GM10266 (cell line): ENCODE measurements at regions not wholly inside any gene's neighbourhood (a gene's known extent, or its start where the extent isn't known, plus 50 kb on each side); places are given as distances from the start of the nearest gene placed in this dataset.
"Not testable (repeated sequence)": the region's sequence is repeated elsewhere in the genome, so short reads cannot be mapped to it uniquely, and the experiment has no call there.

Experiments used
- DNase-seq: peaks from one replicate; pipeline ENCODE4 v3.0.0; 2012; ENCODE audit errors: extremely low spot score
- TF ChIP-seq, protein P1 (sequence below): IDR thresholded peaks from 2 replicates; pipeline ENCODE4 v1.5.1; 2012; ENCODE audit warnings: mild to moderate bottlenecking, low read depth; ENCODE audit not compliant: control insufficient read depth, insufficient read depth; ENCODE audit errors: missing control alignments

DNA sequence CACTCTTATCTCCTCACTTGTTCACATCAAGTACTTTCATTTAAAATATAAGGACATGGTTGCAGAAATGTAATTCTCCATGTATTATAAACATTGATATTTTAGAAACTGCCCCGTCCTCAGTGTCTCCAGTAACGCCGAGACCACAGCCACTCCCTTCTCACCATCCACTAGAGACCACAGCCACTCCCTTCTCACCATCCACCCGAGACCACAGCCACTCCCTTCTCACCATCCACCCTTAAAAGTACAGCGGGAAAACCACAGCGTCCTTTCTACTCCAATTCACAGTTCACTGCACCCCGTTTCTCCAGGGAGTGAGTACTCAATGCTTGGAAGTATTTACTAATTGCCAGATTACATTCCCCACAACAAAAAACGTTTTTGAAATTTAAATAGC lies 1452.2 kb upstream of the ACVR2A start:
- no peak for DNase-seq
- TF ChIP-seq, protein P1, sequence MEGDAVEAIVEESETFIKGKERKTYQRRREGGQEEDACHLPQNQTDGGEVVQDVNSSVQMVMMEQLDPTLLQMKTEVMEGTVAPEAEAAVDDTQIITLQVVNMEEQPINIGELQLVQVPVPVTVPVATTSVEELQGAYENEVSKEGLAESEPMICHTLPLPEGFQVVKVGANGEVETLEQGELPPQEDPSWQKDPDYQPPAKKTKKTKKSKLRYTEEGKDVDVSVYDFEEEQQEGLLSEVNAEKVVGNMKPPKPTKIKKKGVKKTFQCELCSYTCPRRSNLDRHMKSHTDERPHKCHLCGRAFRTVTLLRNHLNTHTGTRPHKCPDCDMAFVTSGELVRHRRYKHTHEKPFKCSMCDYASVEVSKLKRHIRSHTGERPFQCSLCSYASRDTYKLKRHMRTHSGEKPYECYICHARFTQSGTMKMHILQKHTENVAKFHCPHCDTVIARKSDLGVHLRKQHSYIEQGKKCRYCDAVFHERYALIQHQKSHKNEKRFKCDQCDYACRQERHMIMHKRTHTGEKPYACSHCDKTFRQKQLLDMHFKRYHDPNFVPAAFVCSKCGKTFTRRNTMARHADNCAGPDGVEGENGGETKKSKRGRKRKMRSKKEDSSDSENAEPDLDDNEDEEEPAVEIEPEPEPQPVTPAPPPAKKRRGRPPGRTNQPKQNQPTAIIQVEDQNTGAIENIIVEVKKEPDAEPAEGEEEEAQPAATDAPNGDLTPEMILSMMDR = no peak

DNA sequence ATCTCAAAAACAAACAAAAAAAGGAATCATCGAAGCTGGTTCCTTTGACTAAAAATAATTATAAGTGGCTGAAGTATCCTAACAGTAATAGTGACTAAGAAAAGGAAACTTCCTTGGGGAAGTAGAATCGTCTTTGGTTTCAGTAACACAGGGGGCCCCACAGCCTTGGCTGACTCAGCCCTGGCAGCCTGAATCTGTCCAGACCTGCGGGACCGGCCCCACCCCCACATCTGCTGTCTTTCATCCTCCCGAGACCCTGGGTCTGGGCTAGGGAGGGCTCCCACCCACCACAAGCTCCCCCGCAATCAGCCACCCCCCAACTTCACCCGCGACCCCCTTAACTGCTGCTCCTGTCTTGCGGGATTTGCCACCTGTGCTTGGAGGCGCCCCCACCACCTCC lies 1452.6 kb upstream of the ACVR2A start:
- no peak for DNase-seq
- TF ChIP-seq, protein P1 = no peak

DNA sequence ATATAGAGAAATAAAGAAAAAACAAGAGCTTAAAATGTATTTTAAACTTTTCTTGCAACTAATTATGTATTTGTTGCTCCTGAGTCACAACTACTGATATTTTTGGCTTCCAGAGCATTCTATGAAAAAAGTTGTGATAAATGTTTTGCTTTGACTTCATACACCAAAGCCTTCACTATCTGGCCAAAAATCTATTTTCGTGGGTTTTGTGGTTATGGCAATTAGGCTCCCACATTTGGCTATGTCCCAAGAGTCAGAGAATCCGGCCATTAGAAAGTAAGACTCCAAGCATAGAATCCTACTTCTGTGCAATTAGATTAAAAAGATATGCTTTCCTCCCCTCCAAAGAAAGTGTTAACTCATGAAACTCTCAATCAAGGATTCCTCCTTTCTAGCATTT lies 1456.1 kb upstream of the ACVR2A start:
- no peak for DNase-seq
- TF ChIP-seq, protein P1 = no peak

DNA sequence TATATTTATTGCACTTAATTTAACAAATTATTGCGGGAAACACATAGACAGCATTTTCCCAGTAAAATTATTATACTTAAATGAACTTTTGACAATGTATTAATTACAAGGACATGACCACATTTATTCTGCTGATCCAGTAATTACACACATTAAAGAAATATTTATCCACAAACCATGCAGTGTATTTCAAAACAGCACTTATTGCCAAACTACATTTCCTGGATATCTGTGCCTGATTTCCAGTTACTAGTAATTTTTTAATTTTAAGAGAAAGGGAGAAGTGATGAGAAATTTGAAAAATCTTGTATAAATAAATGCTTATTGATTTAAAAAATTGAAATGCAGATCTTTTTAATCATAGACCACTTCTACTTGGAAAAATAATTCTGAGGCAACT lies 1458.7 kb upstream of the ACVR2A start:
- no peak for DNase-seq
- TF ChIP-seq, protein P1 = no peak

DNA sequence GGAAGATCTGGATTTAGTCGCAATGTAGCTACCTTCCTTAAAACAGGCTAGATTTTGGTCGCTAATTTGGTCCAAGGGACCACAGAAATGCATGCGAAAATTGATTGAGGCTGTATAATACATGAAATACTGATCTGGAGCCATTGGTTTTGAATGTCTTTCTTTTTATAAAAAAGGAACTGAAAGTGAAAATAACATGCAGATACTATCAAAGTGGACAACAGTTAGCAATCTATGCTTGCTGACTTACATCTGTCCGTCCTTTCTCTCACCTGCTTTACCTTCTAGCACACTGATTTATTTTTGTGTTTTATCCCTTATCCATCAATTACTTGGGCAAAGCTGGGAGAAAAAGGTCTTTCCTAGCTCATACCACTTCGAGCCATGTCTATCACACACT lies 1459.8 kb upstream of the ACVR2A start:
- no peak for DNase-seq
- TF ChIP-seq, protein P1 = no peak

DNA sequence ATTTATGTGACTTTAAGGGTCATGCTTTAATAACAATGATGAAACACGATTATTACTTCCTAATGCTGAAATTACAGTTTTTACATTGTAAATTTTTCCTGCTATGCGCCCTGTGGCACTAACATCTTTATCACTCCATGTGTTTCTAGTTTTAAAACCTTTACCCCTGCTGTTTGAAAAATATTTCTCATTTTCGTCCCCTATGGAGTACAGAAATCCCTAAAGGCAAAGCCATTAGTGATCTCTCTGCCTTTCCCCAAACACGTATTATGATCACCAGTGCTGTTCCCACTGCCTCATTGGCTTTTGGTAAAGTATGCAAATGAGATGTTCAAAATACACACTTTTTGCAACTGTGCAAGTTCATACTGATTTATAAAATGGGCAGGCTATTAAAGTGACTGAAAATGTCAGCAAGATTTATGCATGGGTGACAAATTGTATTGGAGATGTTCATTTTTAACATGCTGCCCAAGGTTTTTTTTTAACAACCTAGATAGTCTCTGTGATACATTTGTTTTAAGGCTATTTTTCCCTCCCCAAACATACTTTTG lies 1468.2 kb upstream of the ACVR2A start:
- TF ChIP-seq, protein P1 = no peak

DNA sequence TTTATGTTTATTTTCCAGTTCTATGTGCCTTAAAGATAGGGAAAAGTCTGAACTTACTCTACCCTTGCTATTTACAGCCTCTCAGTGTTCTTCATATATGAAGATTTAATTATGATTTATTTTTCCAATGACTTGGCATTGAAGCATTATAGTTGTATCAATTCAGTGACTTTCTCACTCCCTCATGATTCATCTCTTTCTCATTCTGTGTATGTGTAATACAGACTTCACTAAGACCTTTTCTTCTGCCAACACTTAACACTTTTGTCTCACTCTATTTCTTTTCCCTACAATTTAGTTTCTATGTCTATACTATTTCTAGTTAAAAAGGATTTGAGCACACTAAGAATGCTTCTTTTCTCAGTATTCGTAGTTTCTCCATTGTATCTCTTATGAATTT lies 1470.3 kb upstream of the ACVR2A start:
- DNase-seq = no peak
- TF ChIP-seq, protein P1 = no peak

More for the DNA sequence above, 1468.2 kb upstream of the ACVR2A start:
- DNase-seq = no peak

DNA sequence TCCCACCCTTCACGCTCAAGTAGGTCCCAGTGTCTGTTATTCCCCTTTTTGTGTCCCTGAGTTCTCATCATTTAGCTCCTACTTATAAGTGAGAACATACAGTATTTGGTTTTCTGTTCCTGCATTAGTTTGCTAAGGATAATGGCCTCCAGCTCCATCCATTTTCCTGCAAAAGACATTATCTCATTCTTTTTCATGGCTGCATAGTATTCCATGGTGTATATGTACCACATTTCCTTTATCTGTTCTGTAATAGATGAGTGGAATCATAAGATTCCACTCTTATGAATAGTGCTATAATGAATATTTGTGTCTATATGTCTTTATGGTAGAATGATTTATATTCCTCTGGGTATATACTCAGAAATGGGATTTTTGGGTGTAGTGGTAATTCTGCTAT lies 1473.5 kb upstream of the ACVR2A start:
- DNase-seq = not testable (repeated sequence)
